ENCODE measurements at regions not wholly inside any gene's neighbourhood (a gene's known extent, or its start where the extent isn't known, plus 50 kb on each side); places are given as distances from the start of the nearest gene placed in this dataset.

DNA sequence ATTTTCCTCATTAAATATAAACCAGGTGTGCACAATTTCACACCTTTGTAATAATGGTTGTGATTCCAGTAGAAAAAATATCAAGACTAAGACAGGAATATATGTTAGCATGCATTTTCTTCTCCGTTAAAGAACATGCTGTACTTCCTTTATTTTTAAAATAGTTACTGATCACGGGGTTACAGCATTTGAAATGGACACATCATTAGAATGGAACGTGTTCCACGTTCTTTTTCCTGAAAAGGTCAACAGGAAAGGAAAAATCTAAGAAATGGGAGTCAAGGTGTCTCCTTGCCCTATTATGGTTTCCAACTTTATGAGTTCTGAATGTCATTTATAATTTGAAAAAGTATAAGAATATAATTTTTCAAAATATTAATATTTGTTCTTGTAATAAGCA lies 1325.7 kb downstream of the SLC16A7 start:
- H3K4me3 Mint-ChIP-seq: no peak overlapping the region
- no peak overlapping the region for H3K27ac Mint-ChIP-seq (ENCODE audit: unreplicated experiment)
- no peaks in the 10 kb centered on the region for H3K9me3 Mint-ChIP-seq
- TF ChIP-seq CTCF (conservative IDR thresholded peaks at IDR 0.05): no peak
- no peak for DNase-seq (ENCODE audit: low read depth, low spot score)
- no peaks in the 10 kb centered on the region for H3K27me3 Mint-ChIP-seq (ENCODE audit: low read depth)
- H3K36me3 Mint-ChIP-seq (ENCODE audit: low read depth): no peaks in the 10 kb centered on the region
- no peaks in the 10 kb centered on the region for H3K4me1 Mint-ChIP-seq

GRCh38 chr12:60926256-60926655 lies 1330.4 kb downstream of the SLC16A7 start:
- Mint-ChIP-seq H3K4me1 (no peaks in the 10 kb centered on the region), H3K36me3 (ENCODE audit: low read depth) (no peaks in the 10 kb centered on the region), H3K4me3 (no peak overlapping the region), H3K27ac (ENCODE audit: unreplicated experiment) (no peak overlapping the region), H3K27me3 (ENCODE audit: low read depth) (no peaks in the 10 kb centered on the region), H3K9me3 (no peaks in the 10 kb centered on the region)
- no peak for TF ChIP-seq CTCF (conservative IDR thresholded peaks at IDR 0.05)
- no peak for DNase-seq (ENCODE audit: low read depth, low spot score)

DNA sequence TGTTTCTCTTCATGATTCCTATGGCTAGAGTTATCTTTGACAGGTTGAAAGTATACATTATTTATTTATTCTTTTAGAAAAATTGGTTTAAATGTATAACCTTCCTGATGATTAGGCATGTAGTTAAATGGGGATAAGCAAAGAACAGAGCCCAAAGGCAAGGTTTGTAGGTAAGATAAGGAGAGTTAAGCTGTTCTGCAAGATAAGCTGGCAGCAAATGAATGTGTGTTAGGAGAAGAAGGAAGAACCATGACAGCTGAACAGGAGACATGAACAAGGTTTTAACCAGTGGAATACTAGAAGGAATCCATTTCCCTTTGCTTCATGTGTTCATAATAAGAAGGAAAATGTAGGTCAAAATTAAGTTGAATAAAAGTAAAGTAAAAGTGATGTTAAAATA lies 1330.1 kb upstream of the USP15 start:
- no peak for DNase-seq (ENCODE audit: low read depth, low spot score)
- peaks cover 4% of the 10 kb centered on the region for H3K36me3 Mint-ChIP-seq (ENCODE audit: low read depth)
- no peak overlapping the region for H3K4me3 Mint-ChIP-seq
- no peaks in the 10 kb centered on the region for H3K4me1 Mint-ChIP-seq
- H3K27ac Mint-ChIP-seq (ENCODE audit: unreplicated experiment): no peak overlapping the region
- TF ChIP-seq CTCF (conservative IDR thresholded peaks at IDR 0.05): no peak
- no peaks in the 10 kb centered on the region for H3K27me3 Mint-ChIP-seq (ENCODE audit: low read depth)
- H3K9me3 Mint-ChIP-seq: peaks cover 12% of the 10 kb centered on the region

DNA sequence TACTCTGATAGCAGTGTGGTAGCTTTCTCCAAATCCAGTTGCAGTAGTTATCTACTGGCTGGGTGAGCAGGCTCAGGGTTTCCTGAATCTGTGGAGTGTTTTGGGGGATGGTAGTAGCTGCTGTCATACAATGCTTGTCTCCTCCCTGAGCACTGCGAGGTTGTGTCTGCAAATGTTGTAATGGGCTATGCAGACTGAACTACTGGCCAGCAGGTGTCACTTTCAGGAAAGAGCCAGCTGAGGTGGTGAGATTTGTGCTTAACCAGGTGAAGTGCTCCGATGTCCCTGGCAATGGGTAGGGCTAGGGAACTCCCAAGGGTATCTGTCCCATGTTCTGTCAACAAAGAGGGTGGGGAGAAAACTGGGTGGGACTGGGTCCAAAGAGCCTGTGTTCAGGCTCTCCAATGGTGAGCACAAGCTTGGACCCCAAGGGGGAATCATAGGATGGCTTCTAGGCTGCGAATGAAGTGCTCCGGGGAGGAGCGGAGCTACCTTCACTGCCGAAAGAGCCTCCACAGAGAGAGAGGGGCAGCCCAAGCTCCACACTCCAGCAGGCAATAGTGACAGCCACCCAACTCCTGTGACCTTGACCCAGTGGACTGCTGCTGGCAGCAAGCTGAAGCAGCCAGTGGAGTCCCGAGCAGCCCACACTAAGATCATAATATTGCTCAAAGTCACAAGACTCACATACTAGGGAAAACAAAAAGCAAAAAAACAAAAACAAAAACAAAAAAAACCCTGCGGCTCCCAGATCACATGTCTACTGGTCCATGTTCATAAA lies 1324.0 kb upstream of the USP15 start:
- DNase-seq (ENCODE audit: low read depth, low spot score): no peak
- Mint-ChIP-seq H3K9me3 (peaks cover 12% of the 10 kb centered on the region), H3K4me3 (no peak overlapping the region), H3K36me3 (ENCODE audit: low read depth) (peaks cover 4% of the 10 kb centered on the region), H3K27ac (ENCODE audit: unreplicated experiment) (no peak overlapping the region), H3K27me3 (ENCODE audit: low read depth) (no peaks in the 10 kb centered on the region), H3K4me1 (no peaks in the 10 kb centered on the region)
- no peak for TF ChIP-seq CTCF (conservative IDR thresholded peaks at IDR 0.05)

DNA sequence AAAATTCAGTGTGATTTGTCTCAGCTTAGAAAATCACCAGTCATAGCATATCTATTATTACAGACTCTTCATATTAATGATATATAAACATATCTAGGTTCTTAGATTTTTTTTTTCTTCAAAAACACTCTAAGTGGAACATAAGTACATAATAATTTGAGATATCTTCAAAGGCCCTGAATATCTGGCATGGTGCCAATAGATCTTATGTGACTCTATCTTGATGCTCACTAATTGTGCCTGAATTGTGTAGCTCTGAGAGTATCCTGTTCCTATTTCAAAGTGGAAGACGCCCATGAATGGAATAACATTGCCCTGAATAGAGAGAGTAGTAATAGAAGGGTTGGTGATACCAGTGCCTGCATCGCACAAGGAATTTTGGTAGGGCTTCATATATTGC lies 1312.7 kb upstream of the USP15 start:
- no peak overlapping the region for H3K27ac Mint-ChIP-seq (ENCODE audit: unreplicated experiment)
- no peak overlapping the region for H3K4me3 Mint-ChIP-seq
- H3K4me1 Mint-ChIP-seq: no peaks in the 10 kb centered on the region
- no peaks in the 10 kb centered on the region for H3K27me3 Mint-ChIP-seq (ENCODE audit: low read depth)
- TF ChIP-seq CTCF (conservative IDR thresholded peaks at IDR 0.05): no peak
- H3K9me3 Mint-ChIP-seq: no peaks in the 10 kb centered on the region
- no peaks in the 10 kb centered on the region for H3K36me3 Mint-ChIP-seq (ENCODE audit: low read depth)
- DNase-seq (ENCODE audit: low read depth, low spot score): no peak
